GM18505 (cell line): ENCODE measurements at regions not wholly inside any gene's neighbourhood (a gene's known extent, or its start where the extent isn't known, plus 50 kb on each side); places are given as distances from the start of the nearest gene placed in this dataset.

Source experiments
- ATAC-seq: cut with Tn5 transposase; IDR thresholded peaks from one replicate; pipeline ENCODE4 v1.9.1; 2021; ENCODE audit not compliant: unreplicated experiment
- POLR2A ChIP-seq: IDR thresholded peaks from 4 replicates; pipeline ENCODE4 v1.6.1; 2011; ENCODE audit warnings: borderline replicate concordance; ENCODE audit not compliant: insufficient read depth, insufficient read length; ENCODE audit errors: extremely low read depth

DNA sequence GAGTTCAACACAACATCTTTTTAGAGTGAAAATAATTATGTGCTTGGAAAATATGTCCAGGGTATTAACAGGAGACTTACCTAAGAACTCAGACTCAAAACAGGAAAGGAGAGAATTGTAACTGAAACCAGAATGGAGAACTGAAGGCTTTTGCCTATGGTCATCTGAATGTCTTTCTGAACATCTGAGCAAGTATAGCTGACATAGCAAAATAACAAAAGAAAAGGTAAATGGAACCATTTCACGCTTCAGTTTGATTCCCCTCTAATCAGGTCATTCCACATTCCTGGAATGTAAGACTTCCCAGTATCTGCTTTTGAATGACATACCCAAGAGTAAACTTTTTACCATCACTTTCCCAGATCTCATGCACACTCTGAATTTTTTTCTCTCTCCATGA lies 500.4 kb upstream of the HS3ST1 start:
- TF ChIP-seq POLR2A = no peak
- no peak for ATAC-seq

DNA sequence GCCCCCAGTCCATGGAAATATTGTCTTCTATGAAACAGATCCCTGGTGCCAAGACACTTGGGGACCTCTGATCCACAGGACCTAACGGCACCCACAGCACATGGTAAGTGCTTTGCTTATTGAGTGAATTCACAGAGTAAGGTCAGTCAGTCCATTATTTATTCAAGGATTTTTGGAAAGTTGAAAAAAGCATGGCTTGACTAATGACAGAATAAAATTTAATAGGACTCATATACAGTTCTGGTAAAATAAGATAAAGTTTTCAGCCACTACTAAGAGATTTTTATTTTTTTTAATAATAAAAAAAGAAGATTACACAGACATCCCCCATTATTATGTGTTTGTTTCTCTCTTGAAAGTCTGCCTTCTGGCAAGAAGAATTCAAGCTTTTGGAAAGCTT lies 490.6 kb upstream of the HS3ST1 start:
- no peak for ATAC-seq
- no peak for TF ChIP-seq POLR2A

- no peak for ATAC-seq
- no peak for TF ChIP-seq POLR2A
Measured at GRCh38 chr4:11914406-11914805, 485.7 kb upstream of the HS3ST1 start.

DNA sequence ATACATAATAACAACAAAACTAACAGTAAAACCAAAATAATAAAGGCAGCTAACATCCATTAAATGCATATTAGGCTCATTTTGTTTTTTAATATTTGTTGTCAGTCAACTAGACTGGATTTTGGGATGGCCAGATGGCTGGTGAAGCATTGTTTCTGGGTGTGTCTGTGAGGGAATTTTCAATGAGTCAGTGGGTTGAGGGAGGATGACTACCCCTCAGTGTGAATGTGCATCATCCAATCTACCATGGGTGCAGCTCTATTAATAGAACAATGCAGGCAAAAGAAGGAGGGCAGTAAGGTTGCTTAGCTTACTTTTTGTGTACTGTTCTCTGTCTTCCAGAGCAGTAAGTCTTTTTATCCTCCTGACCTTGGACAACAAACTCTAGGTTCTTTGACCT lies 484.2 kb upstream of the HS3ST1 start:
- ATAC-seq = no peak
- TF ChIP-seq POLR2A = no peak

- TF ChIP-seq POLR2A = no peak
- no peak for ATAC-seq
Measured at GRCh38 chr4:11910812-11911211, 482.1 kb upstream of the HS3ST1 start.

DNA sequence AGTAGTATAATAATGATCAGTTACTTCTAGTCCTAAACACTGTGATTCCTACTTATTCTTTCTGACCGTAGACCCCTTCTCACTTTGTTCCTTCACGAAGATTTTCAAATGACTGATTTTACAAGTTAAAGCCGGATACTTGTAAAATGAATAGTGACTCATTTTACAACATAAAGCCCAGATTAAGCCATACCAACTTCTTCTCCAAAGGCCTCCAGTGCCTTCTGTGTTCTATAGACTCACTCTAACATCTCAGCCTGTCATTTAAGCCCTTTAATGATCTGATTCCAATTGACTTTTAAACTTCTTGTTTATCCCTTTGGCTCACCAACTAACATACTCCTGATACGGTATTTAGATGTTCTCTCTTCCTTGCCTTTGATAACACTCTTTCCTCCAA lies 480.0 kb upstream of the HS3ST1 start:
- TF ChIP-seq POLR2A = no peak
- no peak for ATAC-seq

GRCh38 chr4:11908205-11908604 lies 479.5 kb upstream of the HS3ST1 start:
- no peak for ATAC-seq
- TF ChIP-seq POLR2A = no peak

DNA sequence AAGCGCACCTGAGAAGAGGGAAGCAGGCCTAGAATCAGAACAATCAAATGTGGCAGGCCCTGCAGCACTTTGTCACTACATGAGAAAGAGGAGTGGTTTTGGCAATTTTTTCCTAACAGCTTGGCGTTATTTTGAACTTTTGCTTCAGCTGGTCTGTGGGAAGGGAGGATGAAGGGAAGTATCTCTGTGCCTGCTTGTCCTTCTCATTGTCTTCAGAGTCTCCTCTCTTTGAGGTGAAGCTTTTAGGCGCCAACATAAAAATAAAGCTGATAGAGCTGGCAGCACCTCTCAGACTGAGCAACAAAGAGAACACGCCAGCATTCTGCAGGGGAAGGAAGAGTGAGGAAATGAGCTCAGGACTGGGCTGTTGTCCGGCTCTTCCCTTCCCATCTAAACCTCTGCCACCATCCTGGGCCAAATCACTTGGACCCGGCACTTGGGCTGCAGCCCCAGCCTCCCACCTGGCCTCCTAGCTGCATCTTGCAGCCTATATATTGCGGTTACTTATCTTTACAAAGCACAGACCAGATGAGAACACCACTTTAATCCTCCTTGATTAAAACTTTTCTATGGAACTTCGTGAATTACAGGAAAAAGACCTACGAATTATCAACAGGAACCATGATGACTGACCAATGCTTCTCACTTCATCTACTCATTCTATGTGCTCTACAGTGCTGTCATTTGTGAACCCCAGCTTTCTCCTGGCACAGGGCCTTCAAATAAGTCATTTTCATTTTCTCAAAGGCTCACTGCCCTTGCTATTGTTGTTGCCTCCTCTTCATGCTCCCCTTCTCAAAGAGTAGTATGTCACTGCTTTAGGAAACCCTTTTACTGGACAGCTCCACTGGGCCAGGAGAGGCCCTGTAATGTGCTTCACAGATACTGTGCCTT lies 476.4 kb upstream of the HS3ST1 start:
- TF ChIP-seq POLR2A = no peak
- no peak for ATAC-seq

- ATAC-seq = no peak
- no peak for TF ChIP-seq POLR2A
Measured at GRCh38 chr4:11904117-11904535, 475.4 kb upstream of the HS3ST1 start.

DNA sequence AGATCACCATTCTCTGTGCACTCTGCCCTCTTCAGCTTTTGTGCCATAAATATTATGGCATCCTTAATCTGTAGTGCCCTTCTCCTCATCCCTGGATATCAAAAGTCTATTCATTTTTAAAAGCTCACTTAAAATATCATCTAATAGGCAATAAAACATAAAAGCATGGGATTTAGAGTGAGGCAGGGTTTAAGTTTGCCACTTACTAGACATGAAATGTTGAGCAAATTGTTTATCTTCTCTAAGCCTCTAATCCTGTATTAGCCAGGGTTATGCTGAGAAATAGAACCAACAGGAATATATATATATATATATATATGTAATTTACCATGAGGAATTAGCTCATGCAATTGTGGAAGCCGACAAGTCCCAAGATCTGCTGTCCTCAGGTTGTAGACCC lies 472.4 kb upstream of the HS3ST1 start:
- no peak for TF ChIP-seq POLR2A
- ATAC-seq = no peak

GRCh38 chr4:11900359-11900758 lies 471.7 kb upstream of the HS3ST1 start:
- TF ChIP-seq POLR2A = no peak
- no peak for ATAC-seq

DNA sequence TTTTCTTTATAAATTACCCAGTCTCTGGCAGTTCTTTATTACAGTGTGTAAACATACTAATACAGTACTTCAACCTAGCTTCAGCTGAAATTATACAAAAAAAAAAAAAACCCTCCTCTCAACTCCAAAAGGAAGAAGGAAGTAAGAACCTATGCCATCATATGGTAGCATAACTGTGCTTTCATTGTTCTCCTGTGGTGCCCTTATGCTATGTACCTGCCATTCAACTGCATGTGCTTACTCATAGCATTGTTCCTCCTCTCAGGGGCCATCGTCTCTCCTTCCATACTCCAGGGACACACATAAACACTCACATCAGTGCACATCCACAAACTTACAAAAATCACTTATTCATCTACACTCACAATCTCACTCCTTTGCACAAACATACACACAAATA lies 470.1 kb upstream of the HS3ST1 start:
- TF ChIP-seq POLR2A = no peak
- no peak for ATAC-seq

DNA sequence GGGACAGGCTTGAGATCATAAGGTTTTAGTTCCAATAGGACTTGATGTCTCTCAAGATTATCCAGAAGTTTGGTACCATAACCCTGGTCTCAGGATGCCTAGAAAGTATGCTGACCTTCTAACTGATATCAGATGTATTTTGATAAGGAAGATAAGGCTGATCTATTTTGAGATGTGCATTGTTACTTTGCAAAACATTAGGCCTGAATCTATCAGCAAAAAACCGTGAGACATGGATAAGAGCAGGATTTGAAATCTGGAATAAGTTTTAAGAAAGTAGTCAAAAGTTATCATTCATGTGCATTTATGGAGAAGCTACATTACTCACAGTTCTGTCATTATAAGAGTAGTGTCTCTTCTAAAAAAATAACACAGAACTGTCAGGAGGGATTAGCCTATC lies 467.1 kb upstream of the HS3ST1 start:
- ATAC-seq = no peak
- TF ChIP-seq POLR2A = no peak

- no peak for ATAC-seq
- no peak for TF ChIP-seq POLR2A
Measured at GRCh38 chr4:11894977-11895376, 466.3 kb upstream of the HS3ST1 start.
